GM18519 (cell line): ENCODE measurements at regions not wholly inside any gene's neighbourhood (a gene's known extent, or its start where the extent isn't known, plus 50 kb on each side); places are given as distances from the start of the nearest gene placed in this dataset.
"Not testable (repeated sequence)": the region's sequence is repeated elsewhere in the genome, so short reads cannot be mapped to it uniquely, and the experiment has no call there.

Experiments
- ATAC-seq: cut with Tn5 transposase; IDR thresholded peaks from one replicate; pipeline ENCODE4 v1.9.1; 2021; ENCODE audit warnings: mild to moderate bottlenecking, moderate library complexity; ENCODE audit not compliant: unreplicated experiment, low FRiP score

GRCh38 chr7:66413379-66414114 is 208.4 kb downstream of the TPST1 start:
- ATAC-seq, result peak; percentile 36

- ATAC-seq, result no peak
Observed at GRCh38 chr7:66415659-66416265, 210.6 kb downstream of the TPST1 start.

- no peak for ATAC-seq
Observed at GRCh38 chr7:66418537-66418936, 210.1 kb upstream of the KCTD7 start.

- ATAC-seq, result no peak
Observed at GRCh38 chr7:66419210-66419609, 209.5 kb upstream of the KCTD7 start.

- no peak for ATAC-seq
Observed at GRCh38 chr7:66421830-66422475, 206.7 kb upstream of the KCTD7 start.

GRCh38 chr7:66423729-66424128 is 205.0 kb upstream of the KCTD7 start:
- ATAC-seq, result no peak

GRCh38 chr7:66426332-66426731 is 202.3 kb upstream of the KCTD7 start:
- no peak for ATAC-seq

GRCh38 chr7:66426996-66427395 is 201.7 kb upstream of the KCTD7 start:
- no peak for ATAC-seq

GRCh38 chr7:66427956-66428355 is 200.7 kb upstream of the KCTD7 start:
- ATAC-seq, result no peak

GRCh38 chr7:66429498-66430163 is 199.1 kb upstream of the KCTD7 start:
- ATAC-seq, result no peak

- ATAC-seq, result no peak
Observed at GRCh38 chr7:66430164-66430545, 198.5 kb upstream of the KCTD7 start.

- not testable (repeated sequence) for ATAC-seq
Observed at GRCh38 chr7:66438703-66439405, 189.8 kb upstream of the KCTD7 start.

- ATAC-seq, result no peak
Observed at GRCh38 chr7:66442385-66442784, 186.3 kb upstream of the KCTD7 start.

- no peak for ATAC-seq
Observed at GRCh38 chr7:66443946-66444345, 184.7 kb upstream of the KCTD7 start.

GRCh38 chr7:66447007-66447406 is 181.7 kb upstream of the KCTD7 start:
- ATAC-seq, result not testable (repeated sequence)

- not testable (repeated sequence) for ATAC-seq
Observed at GRCh38 chr7:66450814-66451213, 177.9 kb upstream of the KCTD7 start.

GRCh38 chr7:66451713-66452112 is 177.0 kb upstream of the KCTD7 start:
- ATAC-seq, result peak; percentile 73

- no peak for ATAC-seq
Observed at GRCh38 chr7:66452165-66452564, 176.5 kb upstream of the KCTD7 start.

- ATAC-seq, result no peak
Observed at GRCh38 chr7:66453340-66453739, 175.3 kb upstream of the KCTD7 start.

GRCh38 chr7:66454600-66455225 is 174.0 kb upstream of the KCTD7 start:
- ATAC-seq, result no peak
